ENCODE measurements at regions not wholly inside any gene's neighbourhood (a gene's known extent, or its start where the extent isn't known, plus 50 kb on each side); places are given as distances from the start of the nearest gene placed in this dataset.

- TF ChIP-seq ELF4 (CRISPR knock-in tag; IDR thresholded peaks at IDR 0.05; ENCODE audit: low read depth) = no peak
- no peak for TF ChIP-seq E2F5 (CRISPR knock-in tag; IDR thresholded peaks at IDR 0.05)
- TF ChIP-seq PRRX2 (CRISPR knock-in tag; IDR thresholded peaks at IDR 0.05) = no peak
- no peak for TF ChIP-seq CREM (CRISPR knock-in tag; IDR thresholded peaks at IDR 0.05)
- TF ChIP-seq MLX (CRISPR knock-in tag; IDR thresholded peaks at IDR 0.05) = no peak
- TF ChIP-seq JUN (CRISPR knock-in tag; IDR thresholded peaks at IDR 0.05) = no peak
- no peak for TF ChIP-seq E2F4 (CRISPR knock-in tag; IDR thresholded peaks at IDR 0.05; ENCODE audit: borderline replicate concordance, low read depth)
Observed at GRCh38 chr16:79815049-79815448, 214.5 kb upstream of the MAF start (continued).

- TF ChIP-seq USF2 (CRISPR knock-in tag; IDR thresholded peaks at IDR 0.05) (no peak), CREM (CRISPR knock-in tag; IDR thresholded peaks at IDR 0.05) (no peak), ZNF416 (CRISPR knock-in tag; IDR thresholded peaks at IDR 0.05) (no peak), ETV6 (CRISPR knock-in tag; IDR thresholded peaks at IDR 0.05) (no peak), RELA (CRISPR knock-in tag; IDR thresholded peaks at IDR 0.05; ENCODE audit: borderline replicate concordance) (no peak), TEAD1 (CRISPR knock-in tag; IDR thresholded peaks at IDR 0.05) (no peak), FOXJ3 (CRISPR knock-in tag; IDR thresholded peaks at IDR 0.05; ENCODE audit: borderline replicate concordance) (no peak), KAT7 (CRISPR knock-in tag; IDR thresholded peaks at IDR 0.05; ENCODE audit: borderline replicate concordance) (no peak), MYBL2 (CRISPR knock-in tag; IDR thresholded peaks at IDR 0.05) (no peak), ATF1 (CRISPR knock-in tag; IDR thresholded peaks at IDR 0.05) (no peak), ZNF423 (CRISPR knock-in tag; IDR thresholded peaks at IDR 0.05) (no peak), NFE2L1 (CRISPR knock-in tag; IDR thresholded peaks at IDR 0.05) (no peak), SP1 (CRISPR knock-in tag; conservative IDR thresholded peaks at IDR 0.05) (no peak), TP53 (CRISPR knock-in tag; IDR thresholded peaks at IDR 0.05) (no peak), GTF2I (CRISPR knock-in tag; conservative IDR thresholded peaks at IDR 0.05) (no peak), FOXK1 (CRISPR knock-in tag; IDR thresholded peaks at IDR 0.05) (no peak), CREB1 (CRISPR knock-in tag; IDR thresholded peaks at IDR 0.05) (no peak)
Observed at GRCh38 chr16:79814124-79814523, 213.6 kb upstream of the MAF start.

GRCh38 chr16:79811541-79811940 lies 211.0 kb upstream of the MAF start:
- peaks cover 12% of the 10 kb centered on the region for H3K36me3 Mint-ChIP-seq

More at GRCh38 chr16:79814124-79814523, 213.6 kb upstream of the MAF start:
- POLR2A ChIA-PET = no interaction called here
- H3K27me3 Mint-ChIP-seq (ENCODE audit: low read depth) = no peaks in the 10 kb centered on the region
- no peak overlapping the region for H3K4me3 Mint-ChIP-seq
- H3K4me1 Mint-ChIP-seq = peaks cover 10% of the 10 kb centered on the region
- H3K36me3 Mint-ChIP-seq = peaks cover 4% of the 10 kb centered on the region
- no peak for ATAC-seq
- CTCF ChIA-PET = no interaction called here
- no peak overlapping the region for H3K27ac Mint-ChIP-seq
- peaks cover 15% of the 10 kb centered on the region for H3K9me3 Mint-ChIP-seq
- no peak for DNase-seq (ENCODE audit: low spot score)

More at GRCh38 chr16:79811541-79811940, 211.0 kb upstream of the MAF start:
- Mint-ChIP-seq H3K27ac (no peak overlapping the region), H3K4me3 (no peak overlapping the region), H3K27me3 (ENCODE audit: low read depth) (peaks cover 5% of the 10 kb centered on the region; the same call in 1 of the 2 replicates), H3K4me1 (peaks cover 10% of the 10 kb centered on the region), H3K9me3 (peaks cover 26% of the 10 kb centered on the region)
- TF ChIP-seq TEAD4 (CRISPR knock-in tag; IDR thresholded peaks at IDR 0.05) (no peak), EMX1 (CRISPR knock-in tag; IDR thresholded peaks at IDR 0.05) (no peak)
- ChIA-PET CTCF (no interaction called here), POLR2A (no interaction called here)
- DNase-seq (ENCODE audit: low spot score) (no peak), ATAC-seq (no peak)

Data from WTC11 (cell line).